HepG2 (cell line): ENCODE measurements at regions not wholly inside any gene's neighbourhood (a gene's known extent, or its start where the extent isn't known, plus 50 kb on each side); places are given as distances from the start of the nearest gene placed in this dataset.

ENCODE experiments used
- ATAC-seq: fragments of 200-7000 bp; cut with Tn5 transposase; 3 replicates; pipeline ENCODE4 v1.9.1; 2020; ENCODE audit warnings: mild to moderate bottlenecking, moderate library complexity
- BruUV-seq: library from RNA; stranded (reverse); fragments of 400-500 nt; replicated peaks from 2 replicates; lab custom pipeline; 2021; lab: Mats Ljungman, UMichigan
- CTCF ChIA-PET: fragments of 300-600 bp; formaldehyde crosslinking; extraction: SDS; loops from one replicate; lab custom pipeline; 2021; ENCODE audit warnings: low total read pairs, inconsistent platforms, low intra/inter-chr PET ratio; lab: Yijun Ruan, JAX
- POLR2A ChIA-PET: fragments of 350-600 bp; sonication (Branson Sonifier 250); formaldehyde crosslinking; loops from one replicate; lab custom pipeline; 2020; ENCODE audit warnings: antibody characterized with exemption, inconsistent platforms; lab: Yijun Ruan, JAX
- DNase-seq: peaks from one replicate; pipeline ENCODE4 v3.0.0-alpha.2; 2015; ENCODE audit warnings: low spot score
- FAIRE-seq: peaks from 3 replicates; lab custom pipeline; 2011; peaks lifted over from hg19 to GRCh38; lab: Jason Lieb, UNC
- H2AFZ ChIP-seq: one replicate; pipeline ENCODE4 v1.6.1; 2011; ENCODE audit warnings: low read length, inconsistent platforms
- H3K27ac ChIP-seq: fragments of 300-600 bp; 3 replicates; pipeline ENCODE4 v1.8.0; 2011; ENCODE audit warnings: mixed run types, mild to moderate bottlenecking, mixed read lengths, low read length, inconsistent platforms; ENCODE audit not compliant: insufficient read depth; ENCODE audit errors: extremely low read length
- H3K27me3 ChIP-seq, 2 experiments: fragments of 200-600 bp in 1 of 2; 2 replicates in 1 of 2; 3 replicates in 1 of 2; pipeline versions ENCODE4 v1.6.0 to v1.8.0; 2011; ENCODE audit warnings: low read length in 2 of 2, mild to moderate bottlenecking in 2 of 2, moderate library complexity in 2 of 2, inconsistent platforms in 1 of 2; ENCODE audit not compliant: insufficient read depth in 2 of 2, control insufficient read depth in 1 of 2
- H3K36me3 ChIP-seq, 2 experiments: fragments of 200-600 bp in 1 of 2; replicated peaks in 1 of 2; 2 replicates in 1 of 2; 3 replicates in 1 of 2; pipeline versions ENCODE4 v1.5.1 to v1.8.0; 2011; ENCODE audit warnings: low read length in 2 of 2, inconsistent platforms in 1 of 2; ENCODE audit not compliant: insufficient read depth in 2 of 2, control insufficient read depth in 1 of 2
- H3K4me1 ChIP-seq: 2 replicates; pipeline ENCODE4 v1.5.1; 2012; ENCODE audit warnings: low read length, inconsistent platforms; ENCODE audit not compliant: insufficient read depth
- H3K4me2 ChIP-seq: 2 replicates; pipeline ENCODE4 v1.6.0; 2011; ENCODE audit warnings: low read depth, low read length, inconsistent platforms
- H3K4me3 ChIP-seq, 3 experiments: fragments of 200-600 bp in 1 of 3; sonication (generic), shearing (Covaris generic) in 1 of 3; replicated peaks in 1 of 3; 2 replicates each; pipeline ENCODE4 v1.5.1; 2011 to 2016; ENCODE audit warnings: low read length in 3 of 3, inconsistent platforms in 2 of 3, low read depth in 2 of 3, mild to moderate bottlenecking in 2 of 3, control low read depth in 1 of 3, mixed read lengths in 1 of 3; ENCODE audit not compliant: insufficient read depth in 1 of 3
- H3K79me2 ChIP-seq: one replicate; pipeline ENCODE4 v1.6.1; 2011; ENCODE audit warnings: low read length, inconsistent platforms; ENCODE audit not compliant: insufficient read depth
- H3K9ac ChIP-seq: 2 replicates; pipeline ENCODE4 v1.6.0; 2011; ENCODE audit warnings: mild to moderate bottlenecking, low read depth, low read length, inconsistent platforms; ENCODE audit not compliant: insufficient read depth
- H3K9me3 ChIP-seq: 2 replicates; pipeline ENCODE4 v1.5.1; 2012; ENCODE audit warnings: mild to moderate bottlenecking, low read length
- H4K20me1 ChIP-seq: 2 replicates; pipeline ENCODE4 v1.6.0; 2011; ENCODE audit warnings: inconsistent platforms, mild to moderate bottlenecking, low read length, moderate library complexity; ENCODE audit not compliant: insufficient read depth
- E2F1 ChIP-seq: sonication (generic); formaldehyde crosslinking; IDR thresholded peaks from 2 replicates; pipeline ENCODE4 v1.5.0; 2020; ENCODE audit warnings: missing genetic modification reagents
- HMGXB3 ChIP-seq: sonication (generic); formaldehyde crosslinking; IDR thresholded peaks from 2 replicates; pipeline ENCODE4 v1.4.0; 2020; ENCODE audit warnings: missing genetic modification reagents, borderline replicate concordance
- KDM1A ChIP-seq: IDR thresholded peaks from 2 replicates; pipeline ENCODE4 v1.6.1; 2016; ENCODE audit warnings: missing compliant biosample characterization
- KLF13 ChIP-seq: sonication (generic); formaldehyde crosslinking; IDR thresholded peaks from 2 replicates; pipeline ENCODE4 v1.4.0; 2020; ENCODE audit warnings: mild to moderate bottlenecking, missing genetic modification reagents
- MTF1 ChIP-seq: sonication (generic); formaldehyde crosslinking; IDR thresholded peaks from 2 replicates; pipeline ENCODE4 v1.5.0; 2020; ENCODE audit warnings: missing genetic modification reagents
- WIZ ChIP-seq: sonication (generic); formaldehyde crosslinking; IDR thresholded peaks from 2 replicates; pipeline ENCODE4 v1.5.1; 2020; ENCODE audit warnings: mild to moderate bottlenecking, missing genetic modification reagents
- ZBTB39 ChIP-seq: sonication (generic); formaldehyde crosslinking; IDR thresholded peaks from 2 replicates; pipeline ENCODE4 v1.5.0; 2020; ENCODE audit warnings: missing genetic modification reagents
- ZNF230 ChIP-seq: sonication (generic); formaldehyde crosslinking; IDR thresholded peaks from 2 replicates; pipeline ENCODE4 v1.4.0; 2020; ENCODE audit warnings: mild to moderate bottlenecking, missing genetic modification reagents
- ZNF234 ChIP-seq: sonication (generic); formaldehyde crosslinking; conservative IDR thresholded peaks from 2 replicates; pipeline ENCODE4 v1.5.1; 2020; ENCODE audit warnings: mild to moderate bottlenecking, missing genetic modification reagents
- ZNF484 ChIP-seq: sonication (generic); formaldehyde crosslinking; IDR thresholded peaks from 2 replicates; pipeline ENCODE4 v1.5.1; 2020; ENCODE audit warnings: mild to moderate bottlenecking, low read depth, missing genetic modification reagents, borderline replicate concordance
- ZNF512B ChIP-seq: sonication (generic); formaldehyde crosslinking; IDR thresholded peaks from 2 replicates; pipeline ENCODE4 v1.5.1; 2020; ENCODE audit warnings: missing genetic modification reagents, mild to moderate bottlenecking, borderline replicate concordance
- ZNF672 ChIP-seq: sonication (generic); formaldehyde crosslinking; IDR thresholded peaks from 2 replicates; pipeline ENCODE4 v1.8.1; 2022; ENCODE audit warnings: missing genetic modification reagents
- ZNF83 ChIP-seq: sonication (generic); formaldehyde crosslinking; IDR thresholded peaks from 2 replicates; pipeline ENCODE4 v1.4.0; 2020; ENCODE audit warnings: missing genetic modification reagents, mild to moderate bottlenecking, borderline replicate concordance
- WGBS: methylation state at CpG from one replicate; pipeline ENCODE4 v1.1.6; 2017; ENCODE audit warnings: low lambda C conversion rate; 5-methylcytosine and 5-hydroxymethylcytosine counted together
- in situ Hi-C: cut with HindIII; loops from 2 replicates; pipeline ENCODE4 v1.10.0; 2017; ENCODE audit warnings: low pct_unique_long_range_greater_than_20kb; ENCODE audit not compliant: extremely low pct_ligation_motif_present
- intact Hi-C: fragments of 100-400 bp; cut with micrococcal nuclease; formaldehyde crosslinking; loops from one replicate; pipeline ENCODE4 v1.10.0; 2022; ENCODE audit not compliant: unreplicated experiment

- CTCF ChIA-PET: no interaction called here
- no TSS peak for BruUV-seq
- no peak for ATAC-seq
These were observed 1116.0 kb upstream of the TMEM132C start for GRCh38 chr12:127150956-127151355.

More at GRCh38 chr12:127150956-127151355, 1116.0 kb upstream of the TMEM132C start:
- H3K9me3 ChIP-seq: peaks cover 16% of the 10 kb centered on the region
- H3K36me3 ChIP-seq: no peaks in the 10 kb centered on the region
- 33% methylated on average over 3 of the region's 4 CpGs for WGBS
- intact Hi-C loops: no loop called here
- H3K27me3 ChIP-seq: no peaks in the 10 kb centered on the region
- TF ChIP-seq ZBTB39 (no peak), MTF1 (CRISPR knock-in tag) (no peak), E2F1 (no peak), ZNF512B (CRISPR knock-in tag) (no peak), ZNF83 (no peak), KLF13 (CRISPR knock-in tag) (no peak), ZNF484 (CRISPR knock-in tag) (no peak), WIZ (CRISPR knock-in tag) (no peak), KDM1A (CRISPR knock-in tag) (no peak), HMGXB3 (no peak), ZNF234 (CRISPR knock-in tag) (no peak), ZNF230 (CRISPR knock-in tag) (no peak), ZNF672 (CRISPR knock-in tag) (no peak)
- no peak for DNase-seq
- no peak overlapping the region for H3K4me2 ChIP-seq
- no peaks in the 10 kb centered on the region for H3K79me2 ChIP-seq
- in situ Hi-C loops: no loop called here
- no peak overlapping the region for H3K27ac ChIP-seq
- H3K4me1 ChIP-seq: no peaks in the 10 kb centered on the region
- no peaks in the 10 kb centered on the region for H4K20me1 ChIP-seq
- no peak for FAIRE-seq
- no peak overlapping the region for H2AFZ ChIP-seq
- no peak overlapping the region for H3K9ac ChIP-seq
- H3K4me3 ChIP-seq: no peak overlapping the region
- POLR2A ChIA-PET: no interaction called here
